HepG2 (cell line): ENCODE measurements at regions not wholly inside any gene's neighbourhood (a gene's known extent, or its start where the extent isn't known, plus 50 kb on each side); places are given as distances from the start of the nearest gene placed in this dataset.

ENCODE experiments used
- CBX1 ChIP-seq: IDR thresholded peaks from one replicate; pipeline ENCODE4 v1.6.1; 2016; ENCODE audit warnings: antibody characterized with exemption, low read depth
- E2F5 ChIP-seq: sonication (generic); formaldehyde crosslinking; conservative IDR thresholded peaks from 2 replicates; pipeline ENCODE4 v1.4.0; 2020; ENCODE audit warnings: missing genetic modification reagents
- ELF4 ChIP-seq: sonication (generic); formaldehyde crosslinking; IDR thresholded peaks from 2 replicates; pipeline ENCODE4 v1.5.0; 2020; ENCODE audit warnings: missing genetic modification reagents, mild to moderate bottlenecking, moderate library complexity, borderline replicate concordance
- EZH2 ChIP-seq: conservative IDR thresholded peaks from 2 replicates; pipeline ENCODE4 v1.6.1; 2012; ENCODE audit warnings: mild to moderate bottlenecking, low read depth, low read length, moderate library complexity
- HNRNPH1 ChIP-seq: fragments of 200-400 bp; formaldehyde crosslinking; optimal IDR thresholded peaks from 2 replicates; pipeline ENCODE3; 2017; ENCODE audit warnings: mild to moderate bottlenecking, low read depth, low read length
- JUND ChIP-seq: sonication (generic); formaldehyde crosslinking; IDR thresholded peaks from 2 replicates; pipeline ENCODE4 v1.8.0; 2022; ENCODE audit warnings: mild to moderate bottlenecking, missing genetic modification reagents
- ZNF3 ChIP-seq: IDR thresholded peaks from 2 replicates; pipeline ENCODE4 v1.7.0; 2017; ENCODE audit warnings: inconsistent platforms

- TF ChIP-seq ZNF3 (CRISPR knock-in tag), result no peak
- no peak for TF ChIP-seq E2F5 (CRISPR knock-in tag)
- TF ChIP-seq EZH2, result no peak
- no peak for TF ChIP-seq JUND (CRISPR knock-in tag)
- TF ChIP-seq HNRNPH1, result no peak
- TF ChIP-seq CBX1, result no peak
- TF ChIP-seq ELF4 (CRISPR knock-in tag), result no peak
Observed at GRCh38 chrY:21453644-21454043, 57.5 kb upstream of the RBMY1B start.
